Panc1 (cell line): ENCODE measurements at regions not wholly inside any gene's neighbourhood (a gene's known extent, or its start where the extent isn't known, plus 50 kb on each side); places are given as distances from the start of the nearest gene placed in this dataset.

Experiments used
- ATAC-seq: fragments of 200-7000 bp; cut with Tn5 transposase; 2 replicates; pipeline ENCODE4 v1.9.1; 2020; ENCODE audit warnings: mild to moderate bottlenecking, moderate library complexity
- BruUV-seq: library from RNA; stranded (reverse); fragments of 400-500 nt; replicated peaks from 2 replicates; lab custom pipeline; 2021; lab: Mats Ljungman, UMichigan
- CTCF ChIA-PET: fragments of 300-600 bp; sonication (Branson Sonifier 250); formaldehyde crosslinking; loops from one replicate; lab custom pipeline; 2022; ENCODE audit warnings: antibody characterized with exemption; lab: Charles Lee
- POLR2A ChIA-PET: fragments of 300-600 bp; sonication (Branson Sonifier 250); formaldehyde crosslinking; loops from one replicate; lab custom pipeline; 2022; ENCODE audit warnings: antibody characterized with exemption; lab: Charles Lee
- DNase-seq: peaks from one replicate; pipeline ENCODE4 v3.0.0-alpha.2; 2010; ENCODE audit warnings: low read depth, low spot score
- H3K27ac ChIP-seq: 2 replicates; pipeline ENCODE4 v1.5.1; 2011; ENCODE audit warnings: mild to moderate bottlenecking, low read length, inconsistent platforms
- H3K27me3 ChIP-seq: fragments of 200-500 bp; sonication (Bioruptor generic); 2 replicates; pipeline ENCODE4 v1.6.0; 2014; ENCODE audit warnings: low read length, inconsistent platforms; ENCODE audit not compliant: control insufficient read depth, insufficient read depth
- H3K36me3 ChIP-seq: fragments of 200-500 bp; sonication (Bioruptor generic); 2 replicates; pipeline ENCODE4 v1.5.1; 2014; ENCODE audit warnings: inconsistent platforms, mild to moderate bottlenecking, low read length, moderate library complexity; ENCODE audit not compliant: control insufficient read depth, insufficient read depth
- H3K4me1 ChIP-seq: 2 replicates; pipeline ENCODE4 v1.5.1; 2011; ENCODE audit warnings: inconsistent platforms, mild to moderate bottlenecking, low read length, moderate library complexity; ENCODE audit not compliant: control insufficient read depth, insufficient read depth
- H3K4me3 ChIP-seq, 2 experiments: 2 replicates each; pipeline ENCODE4 v1.5.1; 2011 to 2012; ENCODE audit warnings: low read depth in 2 of 2, low read length in 2 of 2, mild to moderate bottlenecking in 2 of 2, inconsistent platforms in 1 of 2, moderate library complexity in 1 of 2
- H3K9me3 ChIP-seq: fragments of 200-500 bp; sonication (Bioruptor generic); 2 replicates; pipeline ENCODE4 v1.5.1; 2014; ENCODE audit warnings: low read depth, mild to moderate bottlenecking, inconsistent platforms, low read length, moderate library complexity; ENCODE audit not compliant: control insufficient read depth, insufficient read depth
- POLR2AphosphoS5 ChIP-seq: IDR thresholded peaks from 2 replicates; pipeline ENCODE4 v1.6.1; 2012; ENCODE audit warnings: mild to moderate bottlenecking, low read depth, low read length, moderate library complexity
- SIN3A ChIP-seq: IDR thresholded peaks from 2 replicates; pipeline ENCODE4 v1.6.1; 2012; ENCODE audit warnings: low read depth, mild to moderate bottlenecking, low read length, moderate library complexity, borderline replicate concordance; ENCODE audit not compliant: insufficient read depth
- TCF7L2 ChIP-seq: IDR thresholded peaks from 2 replicates; pipeline ENCODE4 v1.6.1; 2011; ENCODE audit warnings: mild to moderate bottlenecking, low read depth, low read length, inconsistent platforms
- in situ Hi-C: cut with HindIII; loops from 2 replicates; pipeline ENCODE4 v1.10.0; 2016; ENCODE audit warnings: low sequenced_read_pairs, low pct_unique_long_range_greater_than_20kb
- intact Hi-C: fragments of 100-400 bp; cut with micrococcal nuclease; formaldehyde crosslinking; loops from one replicate; pipeline ENCODE4 v1.10.0; 2022; ENCODE audit not compliant: unreplicated experiment
- TF ChIP-seq, protein P1 (sequence below), 2 experiments: IDR thresholded peaks; 2 replicates each; pipeline ENCODE4 v1.6.1; 2011 to 2012; ENCODE audit warnings: low read depth in 2 of 2, control low read depth in 1 of 2, low read length in 1 of 2, mild to moderate bottlenecking in 1 of 2, moderate library complexity in 1 of 2; ENCODE audit not compliant: insufficient read depth in 1 of 2
- TF ChIP-seq, protein P2 (sequence below): fragments of 450-650 bp; IDR thresholded peaks from 2 replicates; pipeline ENCODE4 v1.5.1; 2017; ENCODE audit warnings: mild to moderate bottlenecking

DNA sequence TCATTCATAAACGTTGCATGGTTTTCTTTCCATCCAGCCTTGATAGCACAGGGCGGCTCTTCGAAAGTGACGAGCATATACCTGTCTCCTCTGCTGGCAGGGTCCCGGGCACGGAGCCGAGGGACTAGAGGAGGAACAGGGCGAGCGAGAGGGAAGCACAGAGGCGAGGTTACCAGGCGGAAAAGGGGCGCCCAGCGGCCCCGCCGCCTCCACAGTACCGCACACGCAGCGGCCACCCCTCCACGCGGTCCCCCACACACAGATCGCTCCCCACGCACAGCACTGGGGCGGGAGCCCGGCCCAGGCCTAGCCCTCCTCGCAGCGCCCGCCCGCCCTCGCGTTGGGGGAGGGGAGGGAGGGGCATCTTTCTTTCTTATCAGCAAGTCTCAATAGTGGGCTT is 296.6 kb upstream of the DAB2 start:
- H3K9me3 ChIP-seq, result no peaks in the 10 kb centered on the region; the same call in 1 of the 2 replicates
- ATAC-seq, result no peak
- ChIA-PET POLR2A (no interaction called here), CTCF (no interaction called here)
- BruUV-seq, result no TSS peak
- H3K4me3 ChIP-seq, result no peak overlapping the region
- H3K27ac ChIP-seq, result no peak overlapping the region
- DNase-seq, result no peak
- H3K27me3 ChIP-seq, result no peaks in the 10 kb centered on the region
- TF ChIP-seq TCF7L2 (no peak), SIN3A (no peak), POLR2AphosphoS5 (no peak)
- TF ChIP-seq, protein P1, sequence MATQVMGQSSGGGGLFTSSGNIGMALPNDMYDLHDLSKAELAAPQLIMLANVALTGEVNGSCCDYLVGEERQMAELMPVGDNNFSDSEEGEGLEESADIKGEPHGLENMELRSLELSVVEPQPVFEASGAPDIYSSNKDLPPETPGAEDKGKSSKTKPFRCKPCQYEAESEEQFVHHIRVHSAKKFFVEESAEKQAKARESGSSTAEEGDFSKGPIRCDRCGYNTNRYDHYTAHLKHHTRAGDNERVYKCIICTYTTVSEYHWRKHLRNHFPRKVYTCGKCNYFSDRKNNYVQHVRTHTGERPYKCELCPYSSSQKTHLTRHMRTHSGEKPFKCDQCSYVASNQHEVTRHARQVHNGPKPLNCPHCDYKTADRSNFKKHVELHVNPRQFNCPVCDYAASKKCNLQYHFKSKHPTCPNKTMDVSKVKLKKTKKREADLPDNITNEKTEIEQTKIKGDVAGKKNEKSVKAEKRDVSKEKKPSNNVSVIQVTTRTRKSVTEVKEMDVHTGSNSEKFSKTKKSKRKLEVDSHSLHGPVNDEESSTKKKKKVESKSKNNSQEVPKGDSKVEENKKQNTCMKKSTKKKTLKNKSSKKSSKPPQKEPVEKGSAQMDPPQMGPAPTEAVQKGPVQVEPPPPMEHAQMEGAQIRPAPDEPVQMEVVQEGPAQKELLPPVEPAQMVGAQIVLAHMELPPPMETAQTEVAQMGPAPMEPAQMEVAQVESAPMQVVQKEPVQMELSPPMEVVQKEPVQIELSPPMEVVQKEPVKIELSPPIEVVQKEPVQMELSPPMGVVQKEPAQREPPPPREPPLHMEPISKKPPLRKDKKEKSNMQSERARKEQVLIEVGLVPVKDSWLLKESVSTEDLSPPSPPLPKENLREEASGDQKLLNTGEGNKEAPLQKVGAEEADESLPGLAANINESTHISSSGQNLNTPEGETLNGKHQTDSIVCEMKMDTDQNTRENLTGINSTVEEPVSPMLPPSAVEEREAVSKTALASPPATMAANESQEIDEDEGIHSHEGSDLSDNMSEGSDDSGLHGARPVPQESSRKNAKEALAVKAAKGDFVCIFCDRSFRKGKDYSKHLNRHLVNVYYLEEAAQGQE (IDR thresholded peaks at IDR 0.05; ENCODE audit: insufficient read depth in 1 of 2, low read depth in 2 of 2, low read length in 1 of 2), result no peak
- TF ChIP-seq, protein P2, sequence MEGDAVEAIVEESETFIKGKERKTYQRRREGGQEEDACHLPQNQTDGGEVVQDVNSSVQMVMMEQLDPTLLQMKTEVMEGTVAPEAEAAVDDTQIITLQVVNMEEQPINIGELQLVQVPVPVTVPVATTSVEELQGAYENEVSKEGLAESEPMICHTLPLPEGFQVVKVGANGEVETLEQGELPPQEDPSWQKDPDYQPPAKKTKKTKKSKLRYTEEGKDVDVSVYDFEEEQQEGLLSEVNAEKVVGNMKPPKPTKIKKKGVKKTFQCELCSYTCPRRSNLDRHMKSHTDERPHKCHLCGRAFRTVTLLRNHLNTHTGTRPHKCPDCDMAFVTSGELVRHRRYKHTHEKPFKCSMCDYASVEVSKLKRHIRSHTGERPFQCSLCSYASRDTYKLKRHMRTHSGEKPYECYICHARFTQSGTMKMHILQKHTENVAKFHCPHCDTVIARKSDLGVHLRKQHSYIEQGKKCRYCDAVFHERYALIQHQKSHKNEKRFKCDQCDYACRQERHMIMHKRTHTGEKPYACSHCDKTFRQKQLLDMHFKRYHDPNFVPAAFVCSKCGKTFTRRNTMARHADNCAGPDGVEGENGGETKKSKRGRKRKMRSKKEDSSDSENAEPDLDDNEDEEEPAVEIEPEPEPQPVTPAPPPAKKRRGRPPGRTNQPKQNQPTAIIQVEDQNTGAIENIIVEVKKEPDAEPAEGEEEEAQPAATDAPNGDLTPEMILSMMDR, result no peak
- intact Hi-C loops, result no loop called here
- in situ Hi-C loops, result no loop called here
- peaks cover 5% of the 10 kb centered on the region; the same call in 1 of the 2 replicates for H3K4me1 ChIP-seq
- no peaks in the 10 kb centered on the region for H3K36me3 ChIP-seq

- DNase-seq (no peak), ATAC-seq (no peak)
- H3K27me3 ChIP-seq, result no peaks in the 10 kb centered on the region
- TF ChIP-seq, protein P2, result no peak
- no peak for TF ChIP-seq TCF7L2
- no peak for TF ChIP-seq POLR2AphosphoS5
- TF ChIP-seq SIN3A, result no peak
- TF ChIP-seq, protein P1 (IDR thresholded peaks at IDR 0.05; ENCODE audit: insufficient read depth in 1 of 2, low read depth in 2 of 2, low read length in 1 of 2), result no peak
- intact Hi-C loops (no loop called here), in situ Hi-C loops (no loop called here)
- ChIA-PET CTCF (no interaction called here), POLR2A (no interaction called here)
- no peak overlapping the region for H3K27ac ChIP-seq
- BruUV-seq, result no TSS peak
- H3K9me3 ChIP-seq, result no peaks in the 10 kb centered on the region; the same call in 1 of the 2 replicates
- no peaks in the 10 kb centered on the region for H3K36me3 ChIP-seq
- peaks cover 5% of the 10 kb centered on the region; the same call in 1 of the 2 replicates for H3K4me1 ChIP-seq
- no peak overlapping the region for H3K4me3 ChIP-seq
Measured at GRCh38 chr5:39720136-39720535, 295.4 kb upstream of the DAB2 start.
